IPS DF 6.9 (cell line): ENCODE measurements at regions not wholly inside any gene's neighbourhood (a gene's known extent, or its start where the extent isn't known, plus 50 kb on each side); places are given as distances from the start of the nearest gene placed in this dataset.

ENCODE experiments used
- DNase-seq: peaks from one replicate; pipeline ENCODE4 v3.0.0-alpha.2; 2013; ENCODE audit warnings: low read depth, low spot score
- H3K27ac ChIP-seq: one replicate; pipeline ENCODE4 v1.5.1; 2013; ENCODE audit warnings: low read length, control low read depth
- H3K27me3 ChIP-seq: 2 replicates; pipeline ENCODE4 v1.6.1; 2013; ENCODE audit warnings: mild to moderate bottlenecking, low read length; ENCODE audit not compliant: control insufficient read depth, insufficient read depth
- H3K36me3 ChIP-seq: 2 replicates; pipeline ENCODE4 v1.6.1; 2013; ENCODE audit warnings: low read length; ENCODE audit not compliant: control insufficient read depth, insufficient read depth
- H3K4me1 ChIP-seq: 2 replicates; pipeline ENCODE4 v1.6.1; 2013; ENCODE audit warnings: low read length; ENCODE audit not compliant: control insufficient read depth, insufficient read depth
- H3K4me3 ChIP-seq: 2 replicates; pipeline ENCODE4 v1.5.1; 2013; ENCODE audit warnings: mild to moderate bottlenecking, low read length
- H3K9me3 ChIP-seq: 2 replicates; pipeline ENCODE4 v1.6.1; 2013; ENCODE audit warnings: low read length, inconsistent platforms; ENCODE audit not compliant: control insufficient read depth, insufficient read depth
- WGBS: extraction: QIAGEN DNeasy Blood & Tissue Kit; methylation state at CpG from one replicate; pipeline ENCODE4 v1.1.7; 2013; ENCODE audit warnings: mixed read lengths, missing lambda C conversion rate; ENCODE audit not compliant: insufficient read length, insufficient coverage; 5-methylcytosine and 5-hydroxymethylcytosine counted together

GRCh38 chr3:178291574-178292370 is 244.5 kb upstream of the KCNMB2 start:
- H3K9me3 ChIP-seq = no peaks in the 10 kb centered on the region
- no peaks in the 10 kb centered on the region for H3K27me3 ChIP-seq
- no peak overlapping the region for H3K27ac ChIP-seq
- H3K4me1 ChIP-seq = no peaks in the 10 kb centered on the region
- H3K36me3 ChIP-seq = no peaks in the 10 kb centered on the region
- WGBS = no CpG with 5 or more reads among the region's 7 CpGs
- no peak overlapping the region for H3K4me3 ChIP-seq
- DNase-seq = no peak

- Histone ChIP-seq H3K4me3 (no peak overlapping the region), H3K9me3 (no peaks in the 10 kb centered on the region), H3K4me1 (no peaks in the 10 kb centered on the region; the same call in 1 of the 2 replicates), H3K36me3 (no peaks in the 10 kb centered on the region), H3K27ac (no peak overlapping the region), H3K27me3 (no peaks in the 10 kb centered on the region)
- no CpG with 5 or more reads among the region's 2 CpGs for WGBS
- no peak for DNase-seq
These were observed 240.8 kb upstream of the KCNMB2 start for GRCh38 chr3:178295292-178295912.

- Histone ChIP-seq H3K4me3 (no peak overlapping the region), H3K36me3 (no peaks in the 10 kb centered on the region), H3K4me1 (no peaks in the 10 kb centered on the region; the same call in 1 of the 2 replicates), H3K27ac (no peak overlapping the region), H3K9me3 (no peaks in the 10 kb centered on the region), H3K27me3 (no peaks in the 10 kb centered on the region)
- no peak for DNase-seq
- no CpG with 5 or more reads among the region's 1 CpG for WGBS
These were observed 239.0 kb upstream of the KCNMB2 start for GRCh38 chr3:178297199-178297598.

DNA sequence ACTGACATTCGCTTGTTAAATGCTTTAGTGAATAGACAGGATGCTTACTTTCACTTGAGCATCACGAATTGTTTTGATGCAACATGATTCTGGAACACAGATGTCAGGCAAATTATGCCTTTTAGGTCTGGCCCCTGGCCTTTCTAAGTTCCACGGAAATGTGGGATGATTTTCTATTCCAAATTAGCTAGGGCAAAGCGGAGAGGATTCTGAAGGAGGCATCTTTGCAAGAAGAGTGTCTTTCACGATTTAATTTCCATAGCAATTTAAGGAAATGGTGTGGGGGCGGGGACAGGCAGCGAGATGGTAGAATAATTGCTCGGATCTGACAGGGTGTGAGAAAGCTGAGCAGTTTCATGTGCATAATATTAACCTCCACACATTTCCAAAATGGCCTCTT is 238.5 kb upstream of the KCNMB2 start:
- no peak for DNase-seq
- Histone ChIP-seq H3K27ac (no peak overlapping the region), H3K4me3 (no peak overlapping the region), H3K9me3 (no peaks in the 10 kb centered on the region), H3K4me1 (no peaks in the 10 kb centered on the region; the same call in 1 of the 2 replicates), H3K36me3 (no peaks in the 10 kb centered on the region), H3K27me3 (no peaks in the 10 kb centered on the region)
- no CpG with 5 or more reads among the region's 8 CpGs for WGBS

DNA sequence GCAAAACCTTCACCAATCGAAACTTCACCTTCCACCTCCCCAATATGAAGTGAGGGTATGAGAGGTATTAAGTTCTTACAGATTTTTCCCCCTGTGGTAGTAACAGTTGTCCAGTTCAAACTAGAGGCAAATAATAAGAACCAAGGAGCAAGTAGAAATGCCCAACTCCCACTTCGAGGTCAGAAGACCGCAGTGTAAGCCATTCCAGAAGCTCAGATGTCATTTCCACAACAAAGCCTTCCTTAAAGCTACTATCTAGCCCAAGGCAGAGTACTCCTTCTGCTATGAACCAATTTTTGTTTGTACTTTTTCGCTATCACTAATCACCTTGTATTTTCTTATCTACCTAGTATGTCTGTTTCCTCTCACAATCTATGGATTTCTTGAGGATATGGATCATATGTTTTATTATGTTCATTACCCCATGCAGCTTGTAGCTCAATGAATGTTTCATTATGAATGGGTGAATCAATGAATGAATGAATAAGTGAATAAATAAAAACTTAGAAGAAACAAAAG is 235.7 kb upstream of the KCNMB2 start:
- WGBS = no CpG with 5 or more reads among the region's 4 CpGs
- H3K4me1 ChIP-seq = no peaks in the 10 kb centered on the region; the same call in 1 of the 2 replicates
- no peaks in the 10 kb centered on the region for H3K27me3 ChIP-seq
- H3K36me3 ChIP-seq = no peaks in the 10 kb centered on the region
- H3K4me3 ChIP-seq = no peak overlapping the region
- no peak overlapping the region for H3K27ac ChIP-seq
- DNase-seq = no peak
- no peaks in the 10 kb centered on the region for H3K9me3 ChIP-seq

DNA sequence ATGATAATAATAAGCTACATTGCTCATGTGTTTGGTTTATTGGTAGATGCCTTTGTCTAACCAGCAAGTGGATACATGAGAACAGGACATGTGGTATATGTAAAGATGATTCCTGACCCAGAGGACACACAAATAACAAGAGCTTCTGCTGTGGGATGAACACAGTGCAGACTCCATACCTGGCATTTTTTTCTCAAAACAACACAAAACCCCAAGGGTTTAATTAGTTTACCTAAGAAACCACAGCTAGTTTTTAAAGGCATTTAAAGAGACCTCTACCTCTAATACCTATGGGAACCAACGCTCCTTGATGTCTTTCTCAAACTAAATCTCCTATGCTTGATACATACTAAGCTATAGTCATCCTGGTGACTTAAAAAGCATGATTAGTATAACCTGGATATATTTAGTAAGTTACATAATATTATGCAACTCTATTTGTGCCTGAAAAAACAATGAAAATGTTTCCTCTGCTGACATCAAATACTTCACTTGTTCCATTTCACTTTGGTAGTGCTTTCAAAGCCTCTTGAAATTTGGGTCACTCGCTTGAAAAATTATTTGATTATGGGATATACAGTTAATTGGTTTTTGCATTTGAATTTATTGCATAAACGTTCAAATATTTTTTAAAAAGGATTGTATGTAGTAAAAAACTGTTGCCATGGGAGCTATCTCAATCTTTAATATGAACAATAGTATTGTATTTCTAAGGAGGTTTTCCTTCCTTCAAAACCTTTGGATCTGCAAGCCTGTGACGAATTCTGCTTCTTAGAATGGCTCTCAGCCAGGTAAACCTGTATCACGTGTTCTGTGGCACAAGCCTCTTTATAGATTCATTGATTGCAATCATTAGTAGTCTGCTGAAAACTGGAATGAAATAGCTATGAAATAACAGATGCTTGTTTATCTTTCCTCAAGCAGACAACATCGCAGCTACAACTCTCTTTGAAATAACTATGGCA is 233.0 kb upstream of the KCNMB2 start:
- Histone ChIP-seq H3K4me3 (no peak overlapping the region), H3K36me3 (no peaks in the 10 kb centered on the region), H3K4me1 (no peaks in the 10 kb centered on the region; the same call in 1 of the 2 replicates), H3K9me3 (no peaks in the 10 kb centered on the region), H3K27ac (no peak overlapping the region), H3K27me3 (no peaks in the 10 kb centered on the region)
- WGBS = 100% methylated on average over 1 of the region's 6 CpGs
- DNase-seq = no peak

DNA sequence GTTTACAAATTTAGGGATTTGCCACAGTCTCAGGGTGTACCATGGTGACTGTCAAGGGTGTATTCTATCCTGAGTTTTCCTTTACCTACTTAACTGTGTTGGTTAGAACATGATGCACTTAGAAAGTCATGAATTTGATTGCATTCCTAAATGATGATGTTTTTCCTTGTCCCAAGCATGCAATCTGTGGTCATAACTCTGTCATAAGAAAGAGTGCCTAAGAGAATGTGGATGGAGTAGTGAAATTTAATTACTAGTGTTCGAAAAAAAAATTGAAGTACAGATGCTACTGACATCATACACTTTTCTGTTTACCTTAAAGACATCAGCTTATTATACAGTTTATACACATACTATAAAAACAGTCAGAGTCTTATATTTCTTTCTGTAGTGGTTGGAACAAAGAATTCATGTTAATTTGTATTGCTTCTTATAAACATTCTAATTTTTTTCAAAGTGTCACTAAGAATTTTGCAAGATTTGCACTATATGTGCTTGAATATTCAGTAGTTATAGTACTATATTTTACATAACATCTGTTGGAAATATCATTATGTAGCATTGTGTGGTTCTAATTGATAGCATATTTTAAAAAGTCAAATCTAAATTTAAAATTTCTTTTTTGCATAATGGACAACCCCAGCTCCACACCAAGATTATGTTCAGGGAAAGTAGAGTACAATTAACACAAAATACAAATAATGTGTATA is 231.3 kb upstream of the KCNMB2 start:
- Histone ChIP-seq H3K9me3 (no peaks in the 10 kb centered on the region), H3K27me3 (no peaks in the 10 kb centered on the region), H3K4me1 (no peaks in the 10 kb centered on the region; the same call in 1 of the 2 replicates), H3K4me3 (no peak overlapping the region), H3K36me3 (no peaks in the 10 kb centered on the region), H3K27ac (no peak overlapping the region)
- no CpG with 5 or more reads among the region's 1 CpG for WGBS
- DNase-seq = no peak

DNA sequence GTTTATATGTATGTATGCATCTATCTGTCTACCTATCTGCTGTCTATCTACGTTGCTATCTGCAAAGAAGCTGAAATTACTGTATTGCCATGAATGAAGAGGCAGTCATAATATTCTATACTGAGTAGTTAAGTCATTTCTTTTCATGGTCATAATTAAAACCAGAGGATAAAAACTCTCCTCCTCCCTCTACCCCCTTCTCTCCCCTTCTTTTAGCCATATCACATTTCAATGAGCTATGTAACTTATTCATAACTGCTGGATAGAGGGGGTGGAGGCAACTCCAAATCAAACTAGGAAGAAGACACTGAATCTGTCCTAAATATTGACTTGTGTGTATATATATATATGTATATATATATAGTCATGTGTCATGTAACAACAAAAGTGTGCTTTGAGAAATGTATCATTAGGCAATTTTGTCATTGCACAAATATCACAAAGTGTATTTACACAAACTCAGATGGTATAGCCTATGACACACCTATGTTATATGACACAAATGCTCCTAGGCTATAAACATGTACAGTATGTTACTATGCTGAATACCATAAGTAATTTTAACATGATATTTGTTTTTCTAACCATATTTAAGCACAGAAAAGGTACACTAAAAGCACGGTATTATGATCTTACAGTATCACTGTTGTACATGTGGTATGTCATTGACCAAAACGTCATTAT is 229.7 kb upstream of the KCNMB2 start:
- no peak for DNase-seq
- no peak overlapping the region for H3K27ac ChIP-seq
- H3K4me3 ChIP-seq = no peak overlapping the region
- no peaks in the 10 kb centered on the region for H3K4me1 ChIP-seq
- no peaks in the 10 kb centered on the region for H3K27me3 ChIP-seq
- WGBS = no CpG with 5 or more reads among the region's 3 CpGs
- H3K9me3 ChIP-seq = no peaks in the 10 kb centered on the region
- no peaks in the 10 kb centered on the region for H3K36me3 ChIP-seq

- WGBS = no CpG with 5 or more reads among the region's 2 CpGs
- Histone ChIP-seq H3K36me3 (no peaks in the 10 kb centered on the region), H3K27me3 (no peaks in the 10 kb centered on the region), H3K9me3 (no peaks in the 10 kb centered on the region), H3K27ac (no peak overlapping the region), H3K4me1 (no peaks in the 10 kb centered on the region), H3K4me3 (no peak overlapping the region)
- no peak for DNase-seq
These were observed 227.5 kb upstream of the KCNMB2 start for GRCh38 chr3:178308771-178309170.
